Uterus (tissue), 2 donors: ENCODE measurements at regions not wholly inside any gene's neighbourhood (a gene's known extent, or its start where the extent isn't known, plus 50 kb on each side); places are given as distances from the start of the nearest gene placed in this dataset.

ENCODE experiments used
- CTCF ChIP-seq, 4 experiments: fragments of 200-600 bp in 2 of 4; fragments of 450-650 bp in 2 of 4; sonication (generic) in 2 of 4; IDR thresholded peaks; one replicate each; pipeline ENCODE4 v1.5.1; 2016 to 2019; ENCODE audit warnings: antibody characterized with exemption in 4 of 4, mild to moderate bottlenecking in 2 of 4, moderate library complexity in 1 of 4
- POLR2A ChIP-seq, 2 donors: fragments of 450-650 bp; IDR thresholded peaks; one replicate each; pipeline ENCODE4 v1.6.1; 2016; ENCODE audit warnings: antibody characterized with exemption in 2 of 2, mild to moderate bottlenecking in 1 of 2, moderate library complexity in 1 of 2

GRCh38 chr6:21995318-21995717 is 301.5 kb downstream of the PRL start:
- TF ChIP-seq CTCF (IDR thresholded peaks at IDR 0.05) = no peak
- no peak for TF ChIP-seq POLR2A (IDR thresholded peaks at IDR 0.05)
